ENCODE measurements at regions not wholly inside any gene's neighbourhood (a gene's known extent, or its start where the extent isn't known, plus 50 kb on each side); places are given as distances from the start of the nearest gene placed in this dataset.
A peak's percentile ranks its signal among the peaks of the same experiment; 100 is the strongest.

GRCh38 chr15:47950447-47950846, 170.3 kb upstream of the SLC24A5 start:
- no peak for DNase-seq

GRCh38 chr15:47951781-47952180, 169.0 kb upstream of the SLC24A5 start:
- no peak for DNase-seq

- no peak for DNase-seq
Observed at GRCh38 chr15:47954196-47954595, 166.6 kb upstream of the SLC24A5 start.

GRCh38 chr15:47955021-47955420, 165.8 kb upstream of the SLC24A5 start:
- DNase-seq, result no peak

- DNase-seq, result no peak
Observed at GRCh38 chr15:47959617-47960413, 161.0 kb upstream of the SLC24A5 start.

GRCh38 chr15:47961401-47962090, 159.2 kb upstream of the SLC24A5 start:
- peak; percentile 22 for DNase-seq

- no peak for DNase-seq
Observed at GRCh38 chr15:47963265-47963664, 157.5 kb upstream of the SLC24A5 start.

- no peak for DNase-seq
Observed at GRCh38 chr15:47964229-47964628, 156.6 kb upstream of the SLC24A5 start.

- DNase-seq, result no peak
Observed at GRCh38 chr15:47965297-47965696, 155.5 kb upstream of the SLC24A5 start.

- DNase-seq, result no peak
Observed at GRCh38 chr15:47968593-47968992, 152.2 kb upstream of the SLC24A5 start.

GRCh38 chr15:47971637-47972036, 149.2 kb upstream of the SLC24A5 start:
- no peak for DNase-seq

GRCh38 chr15:47972738-47973137, 148.1 kb upstream of the SLC24A5 start:
- no peak for DNase-seq

- no peak for DNase-seq
Observed at GRCh38 chr15:47974724-47975123, 146.1 kb upstream of the SLC24A5 start.

- DNase-seq, result peak; percentile 37
Observed at GRCh38 chr15:47975427-47975826, 145.4 kb upstream of the SLC24A5 start.

- no peak for DNase-seq
Observed at GRCh38 chr15:47983533-47983932, 137.3 kb upstream of the SLC24A5 start.

- no peak for DNase-seq
Observed at GRCh38 chr15:47985568-47985967, 135.2 kb upstream of the SLC24A5 start.

- no peak for DNase-seq
Observed at GRCh38 chr15:47987461-47987860, 133.3 kb upstream of the SLC24A5 start.

GRCh38 chr15:47987908-47988532, 132.8 kb upstream of the SLC24A5 start:
- DNase-seq, result peak; percentile 70

GRCh38 chr15:47988564-47988963, 132.2 kb upstream of the SLC24A5 start:
- no peak for DNase-seq

GRCh38 chr15:47990821-47991220, 130.0 kb upstream of the SLC24A5 start:
- no peak for DNase-seq

GRCh38 chr15:47991357-47991756, 129.4 kb upstream of the SLC24A5 start:
- DNase-seq, result no peak

- no peak for DNase-seq
Observed at GRCh38 chr15:47993051-47993450, 127.7 kb upstream of the SLC24A5 start.

- DNase-seq, result no peak
Observed at GRCh38 chr15:47997195-47998080, 123.4 kb upstream of the SLC24A5 start.
